Stimulated activated CD4-positive, alpha-beta T cell treated with anti-CD3 and anti-CD28 coated beads, TNF-alpha, amount 100 ng/mL, for 1 hour (primary cell): ENCODE measurements at regions not wholly inside any gene's neighbourhood (a gene's known extent, or its start where the extent isn't known, plus 50 kb on each side); places are given as distances from the start of the nearest gene placed in this dataset.

Experiments
- DNase-seq, 3 donors: peaks; one replicate each; pipeline ENCODE4 v3.0.0-alpha.2; 2020; ENCODE audit warnings: low read depth in 3 of 3, low spot score in 1 of 3

- no peak for DNase-seq
Observed at GRCh38 chr21:15240848-15241247, 176.0 kb upstream of the NRIP1 start.

- no peak for DNase-seq
Observed at GRCh38 chr21:15241997-15242736, 177.4 kb upstream of the NRIP1 start.

- DNase-seq = no peak
Observed at GRCh38 chr21:15242906-15243305, 178.1 kb upstream of the NRIP1 start.

GRCh38 chr21:15243406-15243805, 178.6 kb upstream of the NRIP1 start:
- DNase-seq = no peak

GRCh38 chr21:15247613-15248012, 182.8 kb upstream of the NRIP1 start:
- DNase-seq = no peak

GRCh38 chr21:15249285-15249993, 184.6 kb upstream of the NRIP1 start:
- no peak for DNase-seq

- DNase-seq = no peak
Observed at GRCh38 chr21:15250384-15250783, 185.6 kb upstream of the NRIP1 start.

- no peak for DNase-seq
Observed at GRCh38 chr21:15252431-15252830, 187.6 kb upstream of the NRIP1 start.

- no peak for DNase-seq
Observed at GRCh38 chr21:15254111-15254510, 189.3 kb upstream of the NRIP1 start.

GRCh38 chr21:15255261-15255660, 190.5 kb upstream of the NRIP1 start:
- DNase-seq = no peak

- no peak for DNase-seq
Observed at GRCh38 chr21:15255763-15256162, 191.0 kb upstream of the NRIP1 start.

- DNase-seq = no peak
Observed at GRCh38 chr21:15256996-15257395, 192.2 kb upstream of the NRIP1 start.

- DNase-seq = no peak
Observed at GRCh38 chr21:15257646-15258045, 192.8 kb upstream of the NRIP1 start.

- no peak for DNase-seq
Observed at GRCh38 chr21:15259824-15260223, 195.0 kb upstream of the NRIP1 start.

- DNase-seq = no peak
Observed at GRCh38 chr21:15260604-15261003, 195.8 kb upstream of the NRIP1 start.

- DNase-seq = no peak
Observed at GRCh38 chr21:15264084-15264665, 199.4 kb upstream of the NRIP1 start.

- no peak for DNase-seq
Observed at GRCh38 chr21:15272171-15272570, 207.4 kb upstream of the NRIP1 start.

GRCh38 chr21:15272591-15272990, 207.8 kb upstream of the NRIP1 start:
- no peak for DNase-seq

- no peak for DNase-seq
Observed at GRCh38 chr21:15273244-15273643, 208.4 kb upstream of the NRIP1 start.

- no peak for DNase-seq
Observed at GRCh38 chr21:15274701-15275485, 210.1 kb upstream of the NRIP1 start.

GRCh38 chr21:15275615-15276235, 210.9 kb upstream of the NRIP1 start:
- no peak for DNase-seq
